DOHH2 (cell line): ENCODE measurements at regions not wholly inside any gene's neighbourhood (a gene's known extent, or its start where the extent isn't known, plus 50 kb on each side); places are given as distances from the start of the nearest gene placed in this dataset.

Experiments used
- H3F3A ChIP-seq: fragments of 200-600 bp; sonication (generic), shearing (Covaris generic); 2 replicates; pipeline ENCODE4 v1.6.0; 2016; ENCODE audit warnings: antibody characterized with exemption, mild to moderate bottlenecking; ENCODE audit not compliant: control insufficient read depth, insufficient read depth
- H3K27ac ChIP-seq: fragments of 200-600 bp; sonication (generic); 2 replicates; pipeline ENCODE4 v1.5.1; 2014; ENCODE audit warnings: low read depth, mild to moderate bottlenecking, low read length, moderate library complexity
- H3K27me3 ChIP-seq: fragments of 200-600 bp; sonication (generic); 2 replicates; pipeline ENCODE4 v1.6.1; 2014; ENCODE audit warnings: mild to moderate bottlenecking, low read length, mixed read lengths; ENCODE audit not compliant: control insufficient read depth
- H3K36me3 ChIP-seq: fragments of 200-600 bp; sonication (generic); 2 replicates; pipeline ENCODE4 v1.6.1; 2014; ENCODE audit warnings: mild to moderate bottlenecking, low read length, moderate library complexity, mixed read lengths; ENCODE audit not compliant: control insufficient read depth
- H3K4me1 ChIP-seq: fragments of 200-600 bp; sonication (generic); 2 replicates; pipeline ENCODE4 v1.6.1; 2014; ENCODE audit warnings: mild to moderate bottlenecking, low read length, mixed read lengths; ENCODE audit not compliant: control insufficient read depth
- H3K4me2 ChIP-seq: fragments of 200-600 bp; sonication (generic); 2 replicates; pipeline ENCODE4 v1.6.0; 2014; ENCODE audit warnings: mild to moderate bottlenecking, low read length, moderate library complexity
- H3K4me3 ChIP-seq: fragments of 200-600 bp; sonication (generic); 2 replicates; pipeline ENCODE4 v1.5.1; 2014; ENCODE audit warnings: mild to moderate bottlenecking, low read length, mixed read lengths
- H3K79me2 ChIP-seq: fragments of 200-600 bp; sonication (generic); 2 replicates; pipeline ENCODE4 v1.6.1; 2014; ENCODE audit warnings: mild to moderate bottlenecking, low read length, mixed read lengths; ENCODE audit not compliant: control insufficient read depth
- H3K9me2 ChIP-seq: fragments of 200-600 bp; sonication (generic); replicated peaks from 2 replicates; pipeline ENCODE4 v1.6.1; 2014; ENCODE audit warnings: mild to moderate bottlenecking, low read length, mixed read lengths; ENCODE audit not compliant: control insufficient read depth
- H3K9me3 ChIP-seq: fragments of 200-600 bp; sonication (generic); 2 replicates; pipeline ENCODE4 v1.6.1; 2014; ENCODE audit warnings: antibody characterized with exemption, low read length, mixed read lengths; ENCODE audit not compliant: control insufficient read depth, insufficient read depth
- H4K20me1 ChIP-seq: fragments of 200-600 bp; sonication (generic); 2 replicates; pipeline ENCODE4 v1.6.0; 2014; ENCODE audit warnings: low read depth, mild to moderate bottlenecking, antibody characterized with exemption, low read length, moderate library complexity; ENCODE audit not compliant: control insufficient read depth, insufficient read depth
- CTCF ChIP-seq: fragments of 200-600 bp; sonication (generic); IDR thresholded peaks from one replicate; pipeline ENCODE4 v1.5.1; 2014; ENCODE audit warnings: antibody characterized with exemption, mild to moderate bottlenecking, low read depth, low read length; ENCODE audit not compliant: poor library complexity, severe bottlenecking
- EZH2phosphoT487 ChIP-seq: fragments of 200-600 bp; sonication (generic); IDR thresholded peaks from 2 replicates; pipeline ENCODE4 v1.6.1; 2017; ENCODE audit warnings: borderline replicate concordance, mild to moderate bottlenecking, antibody characterized with exemption, low read length, moderate library complexity, mixed read lengths

GRCh38 chrX:118225711-118226428, 109.3 kb upstream of the KLHL13 start:
- Histone ChIP-seq H3K27ac (no peak overlapping the region), H3F3A (no peaks in the 10 kb centered on the region), H3K4me3 (no peak overlapping the region), H3K4me1 (no peaks in the 10 kb centered on the region), H3K4me2 (no peak overlapping the region), H3K79me2 (no peaks in the 10 kb centered on the region), H3K9me3 (no peaks in the 10 kb centered on the region), H3K27me3 (no peaks in the 10 kb centered on the region), H3K9me2 (no peaks in the 10 kb centered on the region), H3K36me3 (no peaks in the 10 kb centered on the region), H4K20me1 (no peaks in the 10 kb centered on the region)
- no peak for TF ChIP-seq EZH2phosphoT487
- peak; percentile 47 for TF ChIP-seq CTCF

GRCh38 chrX:118228041-118228440, 111.4 kb upstream of the KLHL13 start:
- no peak overlapping the region for H3K4me3 ChIP-seq
- H3K79me2 ChIP-seq, result no peaks in the 10 kb centered on the region
- no peaks in the 10 kb centered on the region for H3F3A ChIP-seq
- no peak overlapping the region for H3K27ac ChIP-seq
- H3K9me3 ChIP-seq, result no peaks in the 10 kb centered on the region
- H4K20me1 ChIP-seq, result no peaks in the 10 kb centered on the region
- no peaks in the 10 kb centered on the region for H3K9me2 ChIP-seq
- H3K36me3 ChIP-seq, result no peaks in the 10 kb centered on the region
- no peak overlapping the region for H3K4me2 ChIP-seq
- H3K4me1 ChIP-seq, result no peaks in the 10 kb centered on the region
- TF ChIP-seq CTCF (no peak), EZH2phosphoT487 (no peak)
- no peaks in the 10 kb centered on the region for H3K27me3 ChIP-seq

GRCh38 chrX:118228456-118228855, 111.8 kb upstream of the KLHL13 start:
- no peak overlapping the region for H3K4me3 ChIP-seq
- no peaks in the 10 kb centered on the region for H3K79me2 ChIP-seq
- H3K27me3 ChIP-seq, result no peaks in the 10 kb centered on the region
- no peaks in the 10 kb centered on the region for H3K9me2 ChIP-seq
- no peak for TF ChIP-seq EZH2phosphoT487
- no peaks in the 10 kb centered on the region for H3K9me3 ChIP-seq
- no peaks in the 10 kb centered on the region for H3K4me1 ChIP-seq
- no peak overlapping the region for H3K27ac ChIP-seq
- H3K36me3 ChIP-seq, result no peaks in the 10 kb centered on the region
- H3K4me2 ChIP-seq, result no peak overlapping the region
- H4K20me1 ChIP-seq, result no peaks in the 10 kb centered on the region
- H3F3A ChIP-seq, result no peaks in the 10 kb centered on the region

- Histone ChIP-seq H3K9me2 (no peaks in the 10 kb centered on the region), H3K4me2 (no peak overlapping the region), H3K36me3 (no peaks in the 10 kb centered on the region), H3K27ac (no peak overlapping the region), H3F3A (no peaks in the 10 kb centered on the region), H3K79me2 (no peaks in the 10 kb centered on the region), H3K4me1 (no peaks in the 10 kb centered on the region), H3K9me3 (no peaks in the 10 kb centered on the region), H4K20me1 (no peaks in the 10 kb centered on the region), H3K27me3 (no peaks in the 10 kb centered on the region), H3K4me3 (no peak overlapping the region)
- TF ChIP-seq CTCF (no peak), EZH2phosphoT487 (no peak)
These were observed 114.4 kb upstream of the WDR44 start for GRCh38 chrX:118231464-118231863.
